ENCODE measurements at regions not wholly inside any gene's neighbourhood (a gene's known extent, or its start where the extent isn't known, plus 50 kb on each side); places are given as distances from the start of the nearest gene placed in this dataset.

DNA sequence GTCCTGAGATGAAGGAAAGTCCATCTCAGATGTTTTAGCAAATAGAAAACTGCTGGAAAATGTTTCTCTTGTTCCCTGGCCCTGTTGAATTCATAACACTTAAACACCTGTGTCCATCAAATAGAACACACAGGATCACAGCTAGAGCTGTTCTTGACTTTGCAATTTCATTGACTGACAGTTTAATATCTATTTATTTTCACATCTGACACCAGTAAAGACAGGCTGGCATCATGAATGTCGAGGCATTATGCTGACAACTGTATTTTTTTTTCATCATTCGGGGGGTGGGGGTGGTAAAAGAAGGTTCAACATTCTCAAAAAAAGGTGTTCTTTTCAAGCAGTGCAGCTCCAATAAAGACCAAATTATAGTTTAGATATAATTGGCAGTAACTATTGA lies 591.2 kb upstream of the PTBP2 start:
- Histone ChIP-seq H3K9me3 (ENCODE audit: insufficient read depth in 2 of 2, low read depth in 1 of 2, low read length in 1 of 2) (no peaks in the 10 kb centered on the region), H3K79me2 (ENCODE audit: control insufficient read depth in 1 of 2, insufficient read depth in 2 of 2, low read length in 2 of 2) (no peaks in the 10 kb centered on the region), H3K14ac (ENCODE audit: insufficient read length) (no peak overlapping the region), H4K8ac (ENCODE audit: extremely low read depth, insufficient read depth, low read length) (no peak overlapping the region), H3K4ac (replicated peaks; ENCODE audit: insufficient read length, low read depth, low read length) (no peak overlapping the region), H2BK15ac (ENCODE audit: low read length) (no peak overlapping the region), H2BK120ac (replicated peaks; ENCODE audit: low read depth, low read length) (no peak overlapping the region), H3K36me3 (ENCODE audit: control insufficient read depth in 2 of 4, insufficient read depth in 4 of 4, low read length in 3 of 4) (no peaks in the 10 kb centered on the region), H2BK12ac (ENCODE audit: low read depth, low read length) (no peak overlapping the region), H3K4me2 (ENCODE audit: insufficient read depth in 1 of 2, low read depth in 2 of 2, low read length in 2 of 2) (no peak overlapping the region), H3K27ac (ENCODE audit: low read depth, low read length) (no peak overlapping the region), H2AFZ (ENCODE audit: low read length) (no peak overlapping the region), H4K5ac (ENCODE audit: insufficient read length, low read depth, low read length) (no peak overlapping the region), H2BK20ac (ENCODE audit: low read length) (no peak overlapping the region), H4K91ac (replicated peaks; ENCODE audit: insufficient read length, low read length) (no peak overlapping the region), H3K9ac (replicated peaks in 1 of 4; ENCODE audit: extremely low read depth in 1 of 4, low read depth in 3 of 4, low read length in 3 of 4) (no peak overlapping the region), H3K23ac (ENCODE audit: insufficient read length) (no peak overlapping the region), H3K79me1 (ENCODE audit: low read depth, low read length) (no peaks in the 10 kb centered on the region), H3K4me1 (replicated peaks in 1 of 4; ENCODE audit: control insufficient read depth in 3 of 4, insufficient read depth in 4 of 4, low read length in 3 of 4) (no peaks in the 10 kb centered on the region), H3K23me2 (ENCODE audit: low read depth, low read length) (no peaks in the 10 kb centered on the region), H3K56ac (replicated peaks; ENCODE audit: insufficient read length, low read depth, low read length) (no peak overlapping the region), H2BK5ac (ENCODE audit: low read depth, low read length) (no peak overlapping the region), H3K27me3 (replicated peaks in 1 of 4; ENCODE audit: control insufficient read depth in 3 of 4, extremely low read depth in 1 of 4, insufficient read depth in 3 of 4, low read length in 3 of 4) (no peaks in the 10 kb centered on the region), H4K20me1 (replicated peaks in 1 of 2; ENCODE audit: control insufficient read depth in 1 of 2, insufficient read depth in 2 of 2, low read length in 2 of 2) (no peaks in the 10 kb centered on the region), H3K4me3 (ENCODE audit: extremely low read depth in 1 of 4, insufficient read depth in 2 of 4, low read depth in 3 of 4, low read length in 4 of 4) (no peak overlapping the region), H3K18ac (ENCODE audit: extremely low read depth, low read length) (no peak overlapping the region), H2AK5ac (ENCODE audit: low read depth, low read length) (no peak overlapping the region)
- WGBS, 2 experiments (ENCODE audit: extremely low coverage in 1 of 2, insufficient coverage in 1 of 2, insufficient read length in 1 of 2, insufficient replicate concordance in 2 of 2, low coverage in 1 of 2, low lambda C conversion rate in 2 of 2, missing lambda C conversion rate in 1 of 2): 91% methylated on average over 2 of the region's 2 CpGs; no CpG with 5 or more reads in 1 of the 2 experiments
- DNase-seq (ENCODE audit: low read depth in 1 of 2, low spot score in 2 of 2) (no peak), FAIRE-seq (no peak)
- POLR2A ChIA-PET (ENCODE audit: partially characterized antibody): no interaction called here
- CTCF ChIA-PET (ENCODE audit: partially characterized antibody): interaction anchor here (0.9 kb wide), 1 partner anchor 8 kb away, joined by 3 read pairs; no protein-coding TSS in a partner anchor
- TF ChIP-seq EZH2 (IDR thresholded peaks at IDR 0.05; ENCODE audit: low read depth, low read length, severe bottlenecking): no peak
- no peak for TF ChIP-seq CEBPB (IDR thresholded peaks at IDR 0.05; ENCODE audit: low read depth, low read length)
- TF ChIP-seq TEAD4 (IDR thresholded peaks at IDR 0.05; ENCODE audit: low read depth, low read length): no peak
- no peak for TF ChIP-seq SIRT6 (IDR thresholded peaks at IDR 0.05; ENCODE audit: low read length)

All from H1 (cell line).